Stimulated activated CD4-positive, alpha-beta T cell treated with anti-CD3 and anti-CD28 coated beads, Interleukin-12 subunit alpha, Interleukin-12 subunit beta, amount 100 ng/mL, for 24 hours (primary cell): ENCODE measurements at regions not wholly inside any gene's neighbourhood (a gene's known extent, or its start where the extent isn't known, plus 50 kb on each side); places are given as distances from the start of the nearest gene placed in this dataset.
"Not testable (repeated sequence)": the region's sequence is repeated elsewhere in the genome, so short reads cannot be mapped to it uniquely, and the experiment has no call there.

Experiments used
- DNase-seq, 2 experiments: peaks; one replicate each; pipeline ENCODE4 v3.0.0-alpha.2; 2020; ENCODE audit warnings: low read depth in 2 of 2

GRCh38 chr3:94507354-94507753 lies 444.5 kb downstream of the NSUN3 start:
- DNase-seq, result not testable (repeated sequence)

DNA sequence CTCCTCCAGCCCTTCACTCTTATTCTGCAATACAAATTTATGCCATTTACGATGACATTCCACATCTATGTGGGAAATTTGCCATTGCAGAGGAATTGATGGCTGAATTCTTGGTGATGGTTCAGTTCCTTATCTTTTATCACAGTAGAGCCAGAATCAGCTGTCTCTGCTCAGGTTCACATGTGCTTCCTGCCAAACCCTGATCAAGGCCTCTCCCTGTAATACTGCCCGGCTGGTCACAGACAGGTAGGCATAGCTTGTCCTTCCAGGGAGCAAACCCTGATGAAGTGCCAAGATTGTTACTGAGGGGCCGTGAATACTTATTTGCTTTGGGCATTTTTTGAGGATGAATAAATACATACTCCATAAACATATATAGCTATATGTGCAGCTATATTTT lies 450.0 kb downstream of the NSUN3 start:
- DNase-seq, result no peak

DNA sequence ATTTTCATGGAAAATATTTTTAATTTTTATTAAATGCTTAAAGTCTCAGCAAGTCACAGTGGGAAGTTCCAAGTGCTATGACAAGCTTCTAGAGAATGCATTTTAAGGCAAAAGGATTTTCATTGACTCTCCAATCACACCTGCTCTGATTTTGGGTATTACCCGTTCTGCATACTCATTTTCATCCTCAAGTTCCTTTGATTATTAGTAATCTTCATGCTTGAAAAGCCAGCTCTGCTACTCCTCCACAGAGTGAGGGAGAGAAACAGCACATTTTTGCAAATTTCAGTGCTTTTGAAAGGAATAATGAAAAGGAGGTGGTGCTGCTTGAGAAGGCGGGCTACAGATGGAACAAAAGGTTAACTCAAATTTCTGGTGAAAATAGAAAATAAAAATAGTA lies 450.7 kb downstream of the NSUN3 start:
- DNase-seq, result no peak

GRCh38 chr3:94515983-94516382 lies 453.1 kb downstream of the NSUN3 start:
- no peak for DNase-seq

GRCh38 chr3:94520364-94520763 lies 457.5 kb downstream of the NSUN3 start:
- no peak for DNase-seq

GRCh38 chr3:94522488-94522887 lies 459.6 kb downstream of the NSUN3 start:
- no peak for DNase-seq

GRCh38 chr3:94524102-94524919 lies 461.4 kb downstream of the NSUN3 start:
- DNase-seq, result no peak

GRCh38 chr3:94525043-94525442 lies 462.2 kb downstream of the NSUN3 start:
- DNase-seq, result no peak

- DNase-seq, result no peak
These were observed 467.0 kb downstream of the NSUN3 start for GRCh38 chr3:94529816-94530215.

GRCh38 chr3:94532951-94533350 lies 470.1 kb downstream of the NSUN3 start:
- DNase-seq, result no peak

DNA sequence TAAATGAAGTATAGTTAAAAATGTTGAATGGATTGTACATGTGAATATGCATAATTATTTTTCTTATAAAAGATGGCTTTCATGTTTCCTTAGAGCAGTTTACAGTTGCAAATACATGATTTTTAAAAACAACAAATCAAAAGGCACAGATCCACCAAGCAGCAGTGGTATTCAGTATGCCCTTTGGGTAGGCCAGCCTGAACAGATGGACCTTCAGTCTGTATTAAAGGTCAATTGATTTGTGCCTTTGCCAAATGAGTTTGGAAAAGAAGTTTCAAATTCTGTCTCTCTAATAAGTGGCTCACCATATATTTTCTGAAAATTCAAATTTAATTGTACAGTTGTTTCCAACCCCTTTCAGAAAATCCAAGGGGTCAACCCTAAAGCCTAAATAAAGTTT lies 477.1 kb downstream of the NSUN3 start:
- no peak for DNase-seq

DNA sequence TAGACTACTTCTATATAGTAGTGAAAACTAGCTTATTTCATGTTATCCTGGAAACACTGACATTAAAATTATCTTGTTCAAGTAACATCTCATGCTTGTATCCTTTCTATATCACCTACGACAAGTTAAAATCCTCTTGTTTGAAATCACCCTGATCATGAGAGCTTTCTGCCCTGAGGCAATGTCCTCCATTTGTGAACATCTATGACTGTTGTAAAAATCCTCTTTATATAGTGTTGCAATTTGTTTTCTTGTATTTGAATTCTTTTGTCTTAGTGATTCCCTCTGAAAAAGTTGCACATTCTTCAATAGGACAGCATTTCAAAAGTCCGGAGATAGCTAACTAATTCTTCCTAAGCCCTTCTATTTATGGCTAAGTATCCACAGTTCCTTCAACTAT lies 480.3 kb downstream of the NSUN3 start:
- DNase-seq, result no peak

- DNase-seq, result no peak
These were observed 481.4 kb downstream of the NSUN3 start for GRCh38 chr3:94544131-94544789.

DNA sequence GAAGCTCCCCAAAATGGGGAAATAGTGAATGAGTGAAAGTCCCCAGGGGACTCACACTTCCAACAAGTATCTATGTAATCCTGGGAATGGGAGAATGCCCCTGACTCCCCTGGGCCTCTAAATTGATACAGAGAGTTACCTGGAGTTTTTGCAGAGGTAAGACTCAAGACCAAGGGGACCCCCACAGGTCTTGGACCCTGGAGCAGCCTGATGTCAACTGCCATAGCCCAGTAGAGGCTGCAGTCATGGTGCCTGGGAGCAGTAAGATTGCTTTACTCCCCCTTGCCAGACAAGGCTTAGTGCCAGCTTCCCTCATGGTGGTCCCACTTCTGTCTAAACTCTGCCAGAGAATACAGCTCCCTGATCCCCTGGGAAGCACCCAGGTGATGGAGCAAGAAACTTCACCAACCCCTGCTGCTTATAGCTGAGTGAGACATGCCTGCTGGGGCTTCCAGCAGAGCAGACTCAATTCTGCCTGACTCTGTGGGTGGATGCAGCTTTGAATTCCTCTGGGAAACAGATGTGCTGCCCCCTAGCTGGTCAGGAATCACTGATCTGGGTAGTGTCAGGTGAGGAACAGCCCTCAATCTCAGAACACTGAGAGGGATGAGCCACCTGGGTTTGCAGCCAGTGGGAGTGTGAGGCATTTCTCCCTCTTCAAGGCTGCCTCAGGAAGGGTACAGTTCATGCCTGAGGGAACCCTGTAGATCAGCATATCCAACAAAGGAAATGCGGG lies 485.9 kb downstream of the NSUN3 start:
- DNase-seq, result no peak

DNA sequence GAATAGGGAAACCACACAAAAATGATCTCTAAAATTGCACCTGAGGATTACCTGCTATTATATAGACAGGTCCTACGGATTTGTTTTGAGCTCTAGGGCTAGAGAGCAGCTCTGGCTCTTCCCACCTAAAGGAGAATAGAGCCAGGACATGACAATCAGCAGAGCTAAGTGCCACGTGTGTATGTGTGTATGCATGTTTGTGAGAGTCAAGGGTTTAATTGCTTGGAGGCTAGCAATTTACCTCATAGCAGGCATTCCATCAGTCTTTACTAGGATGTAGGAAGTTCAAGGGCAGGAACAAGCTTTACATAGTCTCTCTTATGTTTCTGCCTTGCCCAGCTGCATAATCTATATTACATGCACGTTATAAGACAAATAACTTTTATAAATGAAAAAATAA lies 498.2 kb downstream of the NSUN3 start:
- no peak for DNase-seq

- DNase-seq, result no peak
These were observed 501.4 kb downstream of the NSUN3 start for GRCh38 chr3:94564247-94564646.

DNA sequence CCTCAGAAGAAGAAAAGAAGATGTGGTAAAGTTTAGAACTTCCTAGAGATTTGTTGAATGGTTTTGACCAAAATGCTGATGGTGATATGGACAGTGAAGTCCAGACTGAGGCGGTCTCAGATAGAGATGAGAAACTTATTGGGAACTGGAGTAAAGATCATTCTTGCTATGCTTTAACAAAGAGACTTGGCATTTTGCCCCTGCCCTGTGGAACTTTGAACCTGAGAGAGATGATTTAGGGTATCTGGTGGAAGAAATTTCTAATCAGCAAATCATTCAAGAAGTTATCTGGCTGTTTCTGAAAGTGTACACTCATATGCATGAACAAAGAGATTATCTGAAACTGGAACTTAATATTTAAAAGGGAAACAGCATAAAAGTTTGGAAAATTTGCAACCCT lies 505.2 kb downstream of the NSUN3 start:
- DNase-seq, result no peak

DNA sequence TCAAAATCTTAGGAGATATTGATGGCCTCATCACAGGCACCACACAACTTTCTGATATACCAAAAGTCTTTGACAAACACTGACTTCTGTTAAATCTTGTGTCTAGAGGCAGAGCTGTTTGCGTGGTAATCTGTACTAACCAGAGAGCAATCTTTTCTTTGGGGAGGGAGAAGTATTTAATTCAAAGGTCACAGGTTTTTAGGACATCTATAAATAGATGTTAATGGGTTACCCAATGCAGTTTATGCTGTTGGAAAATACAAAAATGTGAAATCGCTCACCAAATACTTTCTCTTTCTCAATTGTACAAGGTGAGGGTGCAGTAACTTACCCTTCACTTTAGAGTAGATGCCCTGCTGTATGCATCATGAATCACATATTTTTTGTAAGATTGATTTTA lies 510.5 kb downstream of the NSUN3 start:
- DNase-seq, result no peak

- no peak for DNase-seq
These were observed 524.4 kb downstream of the NSUN3 start for GRCh38 chr3:94587291-94587690.

DNA sequence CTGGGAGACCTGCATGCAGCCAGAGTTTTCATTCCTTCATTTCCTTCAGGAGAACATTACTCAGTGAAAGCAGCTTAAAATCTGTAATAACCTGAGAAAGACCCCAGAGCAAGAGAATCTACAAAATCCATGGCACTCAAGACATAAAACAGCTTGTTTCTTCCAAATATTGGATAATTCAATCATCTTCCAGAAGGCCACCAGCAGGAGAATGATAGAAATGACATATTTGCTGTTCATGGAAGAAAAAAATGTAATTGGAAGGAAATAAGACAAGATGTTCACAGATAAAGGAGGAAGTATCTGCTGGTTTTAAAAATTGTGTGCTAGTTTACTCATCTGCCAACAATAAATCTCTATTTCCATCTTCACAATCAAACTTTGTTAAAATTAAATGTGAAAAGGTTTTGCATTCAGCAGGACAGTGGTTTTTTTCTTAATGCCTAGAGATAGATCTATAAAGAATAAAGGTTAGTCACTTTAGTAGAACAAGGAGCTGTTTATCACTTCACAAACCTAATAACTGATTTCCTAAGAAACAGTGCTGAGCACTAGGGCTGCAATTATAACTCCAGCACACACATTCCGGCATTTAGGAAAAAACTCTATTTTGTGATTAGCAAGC lies 530.8 kb downstream of the NSUN3 start:
- no peak for DNase-seq

GRCh38 chr3:94596141-94596540 lies 533.3 kb downstream of the NSUN3 start:
- no peak for DNase-seq

- no peak for DNase-seq
These were observed 534.2 kb downstream of the NSUN3 start for GRCh38 chr3:94596887-94597566.
